NCI-H1694 (cell line): ENCODE measurements at regions not wholly inside any gene's neighbourhood (a gene's known extent, or its start where the extent isn't known, plus 50 kb on each side); places are given as distances from the start of the nearest gene placed in this dataset.
A peak's percentile ranks its signal among the peaks of the same experiment; 100 is the strongest.
"Not testable (repeated sequence)": the region's sequence is repeated elsewhere in the genome, so short reads cannot be mapped to it uniquely, and the experiment has no call there.

Experiments
- DNase-seq: peaks from one replicate; lab custom pipeline; 2025; lab: John Stamatoyannopoulos, UW

- no peak for DNase-seq
Observed at GRCh38 chr3:159273070-159273469, 471.2 kb downstream of the MFSD1 start.

DNA sequence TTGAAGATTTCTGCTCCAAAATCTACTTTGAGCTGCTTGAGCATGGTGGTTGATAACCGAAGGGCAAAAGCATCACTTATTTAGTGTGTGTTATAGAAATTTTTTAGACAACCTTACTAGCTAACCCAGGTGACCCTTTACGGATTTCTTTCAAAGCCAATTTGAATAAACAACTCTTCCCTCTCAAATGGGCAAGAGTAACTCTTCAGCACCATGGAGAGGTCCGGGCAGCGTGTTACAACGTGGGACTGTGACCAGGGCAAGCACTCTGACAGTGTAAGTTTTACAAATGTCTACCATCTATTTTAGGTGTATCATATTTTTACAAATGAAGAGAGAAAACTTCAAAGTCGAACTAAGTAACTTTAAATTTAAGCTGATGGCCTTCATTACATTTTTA, 471.8 kb downstream of the MFSD1 start:
- no peak for DNase-seq

DNA sequence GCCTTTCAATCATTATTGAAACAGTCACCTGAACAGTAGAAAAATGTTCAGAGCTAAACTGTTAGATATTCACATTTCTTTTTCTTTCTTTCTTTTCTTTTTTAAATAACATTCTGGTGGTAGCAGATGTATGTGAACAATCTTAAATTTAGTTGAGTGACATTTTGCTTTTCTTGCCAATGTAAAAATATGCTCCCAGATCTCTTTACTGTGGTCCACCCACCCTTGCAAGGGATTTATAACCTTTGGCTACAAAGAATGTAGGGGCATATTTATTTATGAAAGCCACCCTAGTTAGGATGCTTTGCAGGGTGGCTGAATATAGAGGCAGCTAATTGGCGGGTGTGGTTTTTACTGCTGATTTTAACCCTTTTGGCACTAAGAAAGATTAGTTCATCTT, 473.9 kb downstream of the MFSD1 start:
- no peak for DNase-seq

DNA sequence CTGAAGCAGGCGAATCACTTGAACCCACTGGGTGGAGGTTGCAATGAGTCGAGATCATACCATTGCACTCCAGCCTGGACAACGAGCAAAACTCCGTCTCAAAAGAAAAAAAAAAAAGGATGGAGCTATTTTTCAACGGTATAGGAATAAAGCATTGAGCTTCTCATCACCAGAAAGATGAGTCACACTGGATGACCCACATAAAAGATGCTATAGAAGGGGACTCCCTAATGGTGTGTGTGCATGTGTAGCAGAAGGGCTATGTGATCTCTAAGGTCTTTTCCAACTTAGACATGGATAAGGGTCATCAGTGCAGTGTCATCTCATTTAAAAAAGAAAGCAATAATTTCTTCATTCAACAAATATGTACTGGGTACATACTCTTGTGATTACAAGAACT, 476.0 kb downstream of the MFSD1 start:
- DNase-seq: no peak

GRCh38 chr3:159280386-159281191, 478.7 kb downstream of the MFSD1 start:
- no peak for DNase-seq

- no peak for DNase-seq
Observed at GRCh38 chr3:159293493-159293892, 491.6 kb downstream of the MFSD1 start.

- DNase-seq: no peak
Observed at GRCh38 chr3:159301961-159302360, 500.1 kb downstream of the MFSD1 start.

DNA sequence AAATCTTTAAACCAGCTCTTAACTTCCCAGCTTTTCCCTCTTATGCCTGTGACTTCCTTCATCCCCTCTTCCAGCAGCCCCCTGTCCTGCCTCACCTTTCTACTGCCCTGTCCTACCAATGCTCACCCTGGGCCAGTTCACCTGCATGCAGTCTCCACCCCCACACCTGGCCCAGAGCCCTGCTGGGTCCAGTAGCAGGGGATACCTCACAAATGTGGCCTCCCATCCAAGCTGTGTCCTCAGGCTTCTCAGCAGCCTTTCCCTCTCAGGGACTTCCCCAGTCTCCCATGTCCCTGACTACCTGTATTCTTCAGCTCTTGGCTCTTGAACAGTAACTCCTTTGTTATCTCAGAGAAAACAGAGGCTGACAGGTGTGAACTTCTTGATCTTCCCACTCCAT, 503.2 kb downstream of the MFSD1 start:
- DNase-seq: no peak

DNA sequence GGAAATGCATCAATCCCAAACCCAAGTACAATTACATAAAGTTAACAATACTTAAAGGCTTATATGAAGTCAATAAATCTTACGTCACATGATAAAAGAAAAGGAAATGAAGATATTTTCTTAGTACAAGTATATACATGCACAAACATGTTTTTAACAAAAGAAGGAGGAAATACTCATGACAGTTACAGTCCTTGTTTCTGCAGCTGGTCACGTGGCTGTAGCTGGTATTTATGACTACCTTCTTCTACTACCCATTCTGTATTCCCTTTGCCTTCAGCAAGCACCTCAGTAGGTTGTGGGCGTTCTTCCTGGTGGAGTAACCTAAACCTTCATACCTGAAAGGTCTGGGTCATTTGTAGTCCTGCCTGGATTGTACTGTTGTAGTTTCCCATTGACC, 514.9 kb downstream of the MFSD1 start:
- not testable (repeated sequence) for DNase-seq

- no peak for DNase-seq
Observed at GRCh38 chr3:159319156-159319555, 517.3 kb downstream of the MFSD1 start.

DNA sequence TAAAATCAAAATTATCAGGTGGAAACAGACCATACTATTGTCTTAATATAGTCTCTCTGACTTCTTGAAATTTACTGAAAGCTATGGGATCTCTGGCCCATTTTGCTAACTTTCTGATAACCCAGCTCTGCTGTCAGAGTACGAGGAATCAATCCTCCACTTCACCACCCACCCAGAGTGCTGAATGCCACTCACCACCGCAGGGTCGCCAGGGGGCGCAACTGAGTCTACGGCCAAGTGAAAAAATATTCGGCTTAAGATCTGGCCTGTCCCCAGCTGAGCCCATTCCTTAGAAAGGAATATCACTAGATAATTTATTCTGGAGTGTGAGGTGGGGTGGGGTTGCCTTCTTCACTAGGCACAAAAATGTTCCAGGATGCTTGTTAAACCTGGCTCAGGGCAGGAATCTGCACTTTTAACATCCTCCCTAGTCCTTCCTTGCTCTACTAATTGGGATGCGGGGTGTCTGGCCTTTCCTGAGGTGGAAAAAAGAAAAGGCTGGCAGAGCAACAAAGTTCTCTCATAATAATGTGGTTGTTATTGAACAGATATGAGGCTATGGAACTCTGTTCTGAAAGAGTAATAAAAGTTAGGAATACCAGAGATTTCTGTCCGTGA, 520.6 kb downstream of the MFSD1 start:
- peak; percentile 2 for DNase-seq

- no peak for DNase-seq
Observed at GRCh38 chr3:159323848-159324247, 522.0 kb downstream of the MFSD1 start.

GRCh38 chr3:159326998-159327397, 525.1 kb downstream of the MFSD1 start:
- no peak for DNase-seq

GRCh38 chr3:159332535-159333099, 530.8 kb downstream of the MFSD1 start:
- no peak for DNase-seq

GRCh38 chr3:159339131-159339530, 537.3 kb downstream of the MFSD1 start:
- no peak for DNase-seq

- no peak for DNase-seq
Observed at GRCh38 chr3:159340877-159341500, 539.1 kb downstream of the MFSD1 start.

DNA sequence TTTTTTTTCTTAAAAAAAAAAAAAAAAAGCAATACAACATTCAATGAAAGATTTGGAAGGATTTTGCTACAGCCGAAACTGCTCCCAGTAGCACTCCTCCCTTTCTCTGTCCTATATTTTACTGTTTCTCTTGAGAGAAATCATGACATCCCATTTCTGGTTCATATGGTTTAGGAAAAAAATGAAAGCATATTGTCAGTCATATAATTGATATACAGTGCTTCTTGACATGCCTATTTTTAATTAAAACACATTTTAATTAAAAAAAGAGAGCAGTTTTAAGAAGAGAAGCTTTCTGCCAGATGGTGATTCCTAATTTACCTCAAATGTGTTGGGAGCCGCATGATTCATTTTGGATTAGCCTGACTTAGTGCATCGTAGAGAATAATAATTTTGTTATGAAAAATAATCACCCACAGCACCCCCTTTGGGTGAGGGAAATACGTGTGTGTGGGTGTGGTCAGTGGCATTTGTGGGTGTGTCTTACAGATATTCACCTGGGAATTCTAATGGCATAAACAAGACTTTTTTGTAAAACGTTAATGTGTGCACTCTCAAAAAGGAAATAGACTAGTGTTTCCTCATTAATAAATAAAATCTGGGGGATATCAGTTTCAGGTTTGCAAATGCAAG, 544.5 kb downstream of the MFSD1 start:
- DNase-seq: no peak

- no peak for DNase-seq
Observed at GRCh38 chr3:159348431-159348830, 546.6 kb downstream of the MFSD1 start.

DNA sequence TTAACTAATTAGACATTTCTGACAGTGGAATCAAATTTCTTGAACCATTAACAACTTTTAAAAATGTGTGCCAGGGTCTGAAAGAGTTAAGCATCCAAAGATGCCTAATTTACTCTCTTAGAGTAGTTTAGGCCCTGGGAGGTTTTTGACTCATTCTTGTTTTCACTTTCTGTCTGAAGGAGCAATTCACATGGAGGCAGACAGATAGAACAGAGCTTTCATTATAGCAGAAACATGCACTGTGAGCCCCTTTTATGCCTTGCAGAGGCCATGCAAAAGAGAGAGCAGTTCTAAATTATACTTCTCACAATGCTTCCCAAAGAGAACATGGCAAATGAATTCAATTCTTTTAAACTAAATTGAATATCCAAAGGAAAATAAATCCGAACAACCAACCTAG, 554.8 kb downstream of the MFSD1 start:
- DNase-seq: no peak

- DNase-seq: no peak
Observed at GRCh38 chr3:159364511-159364910, 562.7 kb downstream of the MFSD1 start.

DNA sequence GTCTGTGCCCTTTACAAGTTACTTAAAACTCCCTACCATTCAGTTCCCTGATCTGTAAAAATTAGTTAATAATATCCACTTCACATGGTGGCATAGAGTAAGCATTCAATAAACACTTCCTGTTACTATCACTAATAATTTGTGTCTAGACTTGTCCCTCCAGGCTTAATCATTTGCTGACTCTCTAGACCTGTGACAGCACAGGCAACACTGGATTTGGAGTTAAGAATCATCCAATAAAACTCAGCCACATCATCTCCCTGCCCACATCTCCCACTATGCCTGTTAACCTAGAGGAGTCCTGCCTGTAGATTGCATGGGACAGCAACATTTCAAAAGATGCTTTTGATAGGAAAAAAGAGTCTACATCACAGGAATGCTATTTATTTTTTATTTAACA, 564.6 kb downstream of the MFSD1 start:
- no peak for DNase-seq

DNA sequence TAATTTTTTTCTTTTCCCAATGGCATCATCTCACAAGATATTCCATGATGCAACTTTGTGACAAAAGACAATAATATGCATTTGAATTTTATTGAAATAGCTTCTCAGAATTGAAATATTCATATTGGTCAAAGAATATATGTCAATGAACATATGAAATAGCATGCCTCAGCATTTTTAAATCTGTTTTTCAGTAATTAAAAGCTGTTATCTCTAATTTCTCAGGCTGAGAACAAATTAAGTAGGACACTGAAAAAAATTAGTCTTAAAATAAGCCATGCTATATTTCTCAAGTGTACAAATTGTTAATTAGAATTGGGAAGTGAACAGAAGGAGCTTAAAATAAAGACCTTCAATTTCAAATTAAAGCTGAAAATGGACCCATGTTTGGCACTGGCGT, 570.1 kb downstream of the MFSD1 start:
- no peak for DNase-seq
